DOHH2 (cell line): ENCODE measurements at regions not wholly inside any gene's neighbourhood (a gene's known extent, or its start where the extent isn't known, plus 50 kb on each side); places are given as distances from the start of the nearest gene placed in this dataset.
"Not testable (repeated sequence)": the region's sequence is repeated elsewhere in the genome, so short reads cannot be mapped to it uniquely, and the experiment has no call there.

Source experiments
- H3F3A ChIP-seq: fragments of 200-600 bp; sonication (generic), shearing (Covaris generic); 2 replicates; pipeline ENCODE4 v1.6.0; 2016; ENCODE audit warnings: antibody characterized with exemption, mild to moderate bottlenecking; ENCODE audit not compliant: control insufficient read depth, insufficient read depth
- H3K27ac ChIP-seq: fragments of 200-600 bp; sonication (generic); 2 replicates; pipeline ENCODE4 v1.5.1; 2014; ENCODE audit warnings: low read depth, mild to moderate bottlenecking, low read length, moderate library complexity
- H3K27me3 ChIP-seq: fragments of 200-600 bp; sonication (generic); 2 replicates; pipeline ENCODE4 v1.6.1; 2014; ENCODE audit warnings: mild to moderate bottlenecking, low read length, mixed read lengths; ENCODE audit not compliant: control insufficient read depth
- H3K36me3 ChIP-seq: fragments of 200-600 bp; sonication (generic); 2 replicates; pipeline ENCODE4 v1.6.1; 2014; ENCODE audit warnings: mild to moderate bottlenecking, low read length, moderate library complexity, mixed read lengths; ENCODE audit not compliant: control insufficient read depth
- H3K4me1 ChIP-seq: fragments of 200-600 bp; sonication (generic); 2 replicates; pipeline ENCODE4 v1.6.1; 2014; ENCODE audit warnings: mild to moderate bottlenecking, low read length, mixed read lengths; ENCODE audit not compliant: control insufficient read depth
- H3K4me2 ChIP-seq: fragments of 200-600 bp; sonication (generic); 2 replicates; pipeline ENCODE4 v1.6.0; 2014; ENCODE audit warnings: mild to moderate bottlenecking, low read length, moderate library complexity
- H3K4me3 ChIP-seq: fragments of 200-600 bp; sonication (generic); 2 replicates; pipeline ENCODE4 v1.5.1; 2014; ENCODE audit warnings: mild to moderate bottlenecking, low read length, mixed read lengths
- H3K79me2 ChIP-seq: fragments of 200-600 bp; sonication (generic); 2 replicates; pipeline ENCODE4 v1.6.1; 2014; ENCODE audit warnings: mild to moderate bottlenecking, low read length, mixed read lengths; ENCODE audit not compliant: control insufficient read depth
- H3K9me2 ChIP-seq: fragments of 200-600 bp; sonication (generic); replicated peaks from 2 replicates; pipeline ENCODE4 v1.6.1; 2014; ENCODE audit warnings: mild to moderate bottlenecking, low read length, mixed read lengths; ENCODE audit not compliant: control insufficient read depth
- H3K9me3 ChIP-seq: fragments of 200-600 bp; sonication (generic); 2 replicates; pipeline ENCODE4 v1.6.1; 2014; ENCODE audit warnings: antibody characterized with exemption, low read length, mixed read lengths; ENCODE audit not compliant: control insufficient read depth, insufficient read depth
- H4K20me1 ChIP-seq: fragments of 200-600 bp; sonication (generic); 2 replicates; pipeline ENCODE4 v1.6.0; 2014; ENCODE audit warnings: low read depth, mild to moderate bottlenecking, antibody characterized with exemption, low read length, moderate library complexity; ENCODE audit not compliant: control insufficient read depth, insufficient read depth
- EZH2phosphoT487 ChIP-seq: fragments of 200-600 bp; sonication (generic); IDR thresholded peaks from 2 replicates; pipeline ENCODE4 v1.6.1; 2017; ENCODE audit warnings: borderline replicate concordance, mild to moderate bottlenecking, antibody characterized with exemption, low read length, moderate library complexity, mixed read lengths
- TF ChIP-seq, protein P1 (sequence below): fragments of 200-600 bp; sonication (generic); IDR thresholded peaks from one replicate; pipeline ENCODE4 v1.5.1; 2014; ENCODE audit warnings: antibody characterized with exemption, mild to moderate bottlenecking, low read depth, low read length; ENCODE audit not compliant: poor library complexity, severe bottlenecking

GRCh38 chr11:10955616-10956015 lies 97.8 kb upstream of the ZBED5 start:
- H3K9me3 ChIP-seq = 0 out of 2 replicates have a peak, but pooled peaks cover 3% of the 10 kb centered on the region
- no peak overlapping the region for H3K4me3 ChIP-seq
- H3F3A ChIP-seq = no peaks in the 10 kb centered on the region
- H3K36me3 ChIP-seq = no peaks in the 10 kb centered on the region
- no peaks in the 10 kb centered on the region for H3K4me1 ChIP-seq
- no peaks in the 10 kb centered on the region for H3K79me2 ChIP-seq
- no peak overlapping the region for H3K4me2 ChIP-seq
- TF ChIP-seq EZH2phosphoT487 = no peak
- TF ChIP-seq, protein P1, sequence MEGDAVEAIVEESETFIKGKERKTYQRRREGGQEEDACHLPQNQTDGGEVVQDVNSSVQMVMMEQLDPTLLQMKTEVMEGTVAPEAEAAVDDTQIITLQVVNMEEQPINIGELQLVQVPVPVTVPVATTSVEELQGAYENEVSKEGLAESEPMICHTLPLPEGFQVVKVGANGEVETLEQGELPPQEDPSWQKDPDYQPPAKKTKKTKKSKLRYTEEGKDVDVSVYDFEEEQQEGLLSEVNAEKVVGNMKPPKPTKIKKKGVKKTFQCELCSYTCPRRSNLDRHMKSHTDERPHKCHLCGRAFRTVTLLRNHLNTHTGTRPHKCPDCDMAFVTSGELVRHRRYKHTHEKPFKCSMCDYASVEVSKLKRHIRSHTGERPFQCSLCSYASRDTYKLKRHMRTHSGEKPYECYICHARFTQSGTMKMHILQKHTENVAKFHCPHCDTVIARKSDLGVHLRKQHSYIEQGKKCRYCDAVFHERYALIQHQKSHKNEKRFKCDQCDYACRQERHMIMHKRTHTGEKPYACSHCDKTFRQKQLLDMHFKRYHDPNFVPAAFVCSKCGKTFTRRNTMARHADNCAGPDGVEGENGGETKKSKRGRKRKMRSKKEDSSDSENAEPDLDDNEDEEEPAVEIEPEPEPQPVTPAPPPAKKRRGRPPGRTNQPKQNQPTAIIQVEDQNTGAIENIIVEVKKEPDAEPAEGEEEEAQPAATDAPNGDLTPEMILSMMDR = no peak
- no peak overlapping the region for H3K27ac ChIP-seq
- no peaks in the 10 kb centered on the region for H3K27me3 ChIP-seq
- no peaks in the 10 kb centered on the region for H4K20me1 ChIP-seq
- no peaks in the 10 kb centered on the region for H3K9me2 ChIP-seq

GRCh38 chr11:10954184-10954583 lies 96.3 kb upstream of the ZBED5 start:
- TF ChIP-seq EZH2phosphoT487 = no peak
- TF ChIP-seq, protein P1 = no peak
- H3K27ac ChIP-seq = no peak overlapping the region
- no peak overlapping the region for H3K4me3 ChIP-seq
- no peak overlapping the region for H3K4me2 ChIP-seq
- H3K9me2 ChIP-seq = no peaks in the 10 kb centered on the region
- no peaks in the 10 kb centered on the region for H3K36me3 ChIP-seq
- H3K4me1 ChIP-seq = no peaks in the 10 kb centered on the region
- no peaks in the 10 kb centered on the region for H3K27me3 ChIP-seq
- H3K9me3 ChIP-seq = 0 out of 2 replicates have a peak, but pooled peaks cover 3% of the 10 kb centered on the region
- no peaks in the 10 kb centered on the region for H4K20me1 ChIP-seq
- H3F3A ChIP-seq = no peaks in the 10 kb centered on the region
- no peaks in the 10 kb centered on the region for H3K79me2 ChIP-seq

- Histone ChIP-seq H3K36me3 (no peaks in the 10 kb centered on the region), H3K4me3 (no peak overlapping the region), H3K27me3 (no peaks in the 10 kb centered on the region), H3K27ac (no peak overlapping the region), H3K79me2 (no peaks in the 10 kb centered on the region), H3F3A (no peaks in the 10 kb centered on the region), H3K4me2 (no peak overlapping the region), H3K4me1 (no peaks in the 10 kb centered on the region), H4K20me1 (no peaks in the 10 kb centered on the region), H3K9me2 (no peaks in the 10 kb centered on the region), H3K9me3 (no peaks in the 10 kb centered on the region)
- TF ChIP-seq, protein P1 = no peak
- no peak for TF ChIP-seq EZH2phosphoT487
Observed at GRCh38 chr11:10952872-10953271, 95.0 kb upstream of the ZBED5 start.

GRCh38 chr11:10947935-10948334 lies 90.1 kb upstream of the ZBED5 start:
- not testable (repeated sequence) for H3K27ac ChIP-seq, H3K4me1 ChIP-seq, H3K4me2 ChIP-seq, H3K79me2 ChIP-seq, H3F3A ChIP-seq, H3K36me3 ChIP-seq, H3K9me3 ChIP-seq, H3K9me2 ChIP-seq, H3K4me3 ChIP-seq, H4K20me1 ChIP-seq
- peaks cover 10% of the 10 kb centered on the region; the same call in 1 of the 2 replicates for H3K27me3 ChIP-seq
